ENCODE measurements at regions not wholly inside any gene's neighbourhood (a gene's known extent, or its start where the extent isn't known, plus 50 kb on each side); places are given as distances from the start of the nearest gene placed in this dataset.

DNA sequence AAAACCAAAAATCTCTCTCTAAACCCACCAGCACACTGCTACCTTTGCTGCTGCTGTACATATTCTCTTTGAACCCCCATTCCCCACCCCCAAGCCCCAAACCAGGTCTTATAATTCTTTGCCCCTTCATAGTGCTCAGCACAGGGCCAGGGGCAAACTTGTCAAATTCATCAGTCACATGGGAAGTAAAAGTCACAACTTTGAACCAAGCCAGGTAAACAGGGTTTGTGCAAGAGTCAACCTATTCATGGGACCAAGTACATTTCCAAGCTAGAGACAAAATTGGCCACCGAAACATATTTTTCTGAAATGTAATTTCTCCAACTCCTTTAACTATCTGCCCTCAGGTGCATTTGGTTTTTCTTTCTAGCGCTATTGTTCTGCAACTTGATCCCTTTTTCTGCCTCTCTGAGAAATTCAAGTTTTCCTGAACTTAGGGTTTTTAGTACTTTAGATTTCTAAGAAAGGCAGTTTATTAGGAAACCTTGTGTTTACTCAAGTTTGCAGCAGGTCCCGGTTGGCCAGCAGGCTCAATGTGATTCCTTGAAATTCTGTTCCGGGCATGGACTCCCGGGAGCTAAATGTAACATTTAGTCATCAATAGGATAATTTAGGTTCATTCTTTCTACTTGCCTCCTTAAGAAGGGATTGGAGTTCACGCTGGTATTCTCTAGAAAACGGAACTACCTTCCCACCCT lies 230.5 kb downstream of the EFCAB11 start:
- TF ChIP-seq, protein P1, sequence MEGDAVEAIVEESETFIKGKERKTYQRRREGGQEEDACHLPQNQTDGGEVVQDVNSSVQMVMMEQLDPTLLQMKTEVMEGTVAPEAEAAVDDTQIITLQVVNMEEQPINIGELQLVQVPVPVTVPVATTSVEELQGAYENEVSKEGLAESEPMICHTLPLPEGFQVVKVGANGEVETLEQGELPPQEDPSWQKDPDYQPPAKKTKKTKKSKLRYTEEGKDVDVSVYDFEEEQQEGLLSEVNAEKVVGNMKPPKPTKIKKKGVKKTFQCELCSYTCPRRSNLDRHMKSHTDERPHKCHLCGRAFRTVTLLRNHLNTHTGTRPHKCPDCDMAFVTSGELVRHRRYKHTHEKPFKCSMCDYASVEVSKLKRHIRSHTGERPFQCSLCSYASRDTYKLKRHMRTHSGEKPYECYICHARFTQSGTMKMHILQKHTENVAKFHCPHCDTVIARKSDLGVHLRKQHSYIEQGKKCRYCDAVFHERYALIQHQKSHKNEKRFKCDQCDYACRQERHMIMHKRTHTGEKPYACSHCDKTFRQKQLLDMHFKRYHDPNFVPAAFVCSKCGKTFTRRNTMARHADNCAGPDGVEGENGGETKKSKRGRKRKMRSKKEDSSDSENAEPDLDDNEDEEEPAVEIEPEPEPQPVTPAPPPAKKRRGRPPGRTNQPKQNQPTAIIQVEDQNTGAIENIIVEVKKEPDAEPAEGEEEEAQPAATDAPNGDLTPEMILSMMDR (IDR thresholded peaks at IDR 0.05) = no peak
- no peak for TF ChIP-seq POLR2A (IDR thresholded peaks at IDR 0.05)

Measured in body of pancreas (tissue), 4 donors.